HEK293T (cell line): ENCODE measurements at regions not wholly inside any gene's neighbourhood (a gene's known extent, or its start where the extent isn't known, plus 50 kb on each side); places are given as distances from the start of the nearest gene placed in this dataset.

Experiments
- CTBP1 ChIP-seq: fragments of 450-650 bp; IDR thresholded peaks from 2 replicates; pipeline ENCODE4 v1.6.1; 2016; ENCODE audit warnings: borderline replicate concordance
- FOXA1 ChIP-seq: fragments of 450-650 bp; IDR thresholded peaks from 2 replicates; pipeline ENCODE4 v1.6.1; 2016; ENCODE audit warnings: mild to moderate bottlenecking
- L3MBTL2 ChIP-seq: fragments of 450-650 bp; conservative IDR thresholded peaks from 2 replicates; pipeline ENCODE4 v1.6.1; 2016; ENCODE audit warnings: mild to moderate bottlenecking
- SP1 ChIP-seq: fragments of 450-650 bp; IDR thresholded peaks from 2 replicates; pipeline ENCODE4 v1.6.1; 2017
- TF ChIP-seq, protein P1 (sequence below): fragments of 450-650 bp; IDR thresholded peaks from 2 replicates; pipeline ENCODE4 v1.6.1; 2016

DNA sequence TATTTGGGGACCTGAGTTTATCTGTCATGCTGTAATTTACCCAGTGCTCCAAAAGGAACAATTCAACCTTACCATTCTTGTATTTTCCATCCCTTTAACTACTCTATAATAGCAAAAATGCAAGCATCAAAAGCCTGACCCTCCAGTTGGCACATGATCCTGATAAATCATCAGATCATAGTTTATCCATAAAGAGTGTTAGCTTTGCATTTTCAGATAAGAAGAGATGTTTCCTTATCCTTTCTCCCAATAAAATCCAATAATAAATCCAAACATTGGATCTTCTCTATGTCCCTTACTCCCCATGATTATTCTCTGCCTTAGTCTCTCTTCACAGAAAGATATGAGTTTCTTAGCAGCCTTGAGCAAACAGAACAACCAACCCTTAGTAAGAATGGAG is 134.9 kb downstream of the FSCB start:
- TF ChIP-seq, protein P1, sequence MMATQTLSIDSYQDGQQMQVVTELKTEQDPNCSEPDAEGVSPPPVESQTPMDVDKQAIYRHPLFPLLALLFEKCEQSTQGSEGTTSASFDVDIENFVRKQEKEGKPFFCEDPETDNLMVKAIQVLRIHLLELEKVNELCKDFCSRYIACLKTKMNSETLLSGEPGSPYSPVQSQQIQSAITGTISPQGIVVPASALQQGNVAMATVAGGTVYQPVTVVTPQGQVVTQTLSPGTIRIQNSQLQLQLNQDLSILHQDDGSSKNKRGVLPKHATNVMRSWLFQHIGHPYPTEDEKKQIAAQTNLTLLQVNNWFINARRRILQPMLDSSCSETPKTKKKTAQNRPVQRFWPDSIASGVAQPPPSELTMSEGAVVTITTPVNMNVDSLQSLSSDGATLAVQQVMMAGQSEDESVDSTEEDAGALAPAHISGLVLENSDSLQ, result no peak
- no peak for TF ChIP-seq FOXA1
- no peak for TF ChIP-seq SP1
- no peak for TF ChIP-seq CTBP1
- TF ChIP-seq L3MBTL2, result no peak
